Transverse colon (tissue), 4 donors: ENCODE measurements at regions not wholly inside any gene's neighbourhood (a gene's known extent, or its start where the extent isn't known, plus 50 kb on each side); places are given as distances from the start of the nearest gene placed in this dataset.
"Not testable (repeated sequence)": the region's sequence is repeated elsewhere in the genome, so short reads cannot be mapped to it uniquely, and the experiment has no call there.

Experiments
- DNase-seq: peaks from one replicate; pipeline ENCODE4 v3.0.0-alpha.2; 2019
- H3K27ac ChIP-seq, 4 donors: fragments of 200-600 bp; sonication (generic); 2 replicates each; pipeline ENCODE4 v1.5.1; 2016 to 2018; ENCODE audit warnings: inconsistent platforms in 4 of 4
- H3K27me3 ChIP-seq: fragments of 200-600 bp; sonication (generic); 2 replicates; pipeline ENCODE4 v1.5.1; 2017; ENCODE audit warnings: inconsistent platforms
- H3K36me3 ChIP-seq, 4 donors: fragments of 200-600 bp; sonication (generic); 2 replicates each; pipeline ENCODE4 v1.5.1; 2017 to 2019; ENCODE audit warnings: inconsistent platforms in 4 of 4
- H3K4me1 ChIP-seq, 4 donors: fragments of 200-600 bp; sonication (generic); 2 replicates each; pipeline ENCODE4 v1.5.1; 2017 to 2020; ENCODE audit warnings: inconsistent platforms in 4 of 4
- H3K4me3 ChIP-seq, 4 donors: fragments of 200-600 bp; sonication (generic); 1 replicate in 1 of 4; 2 replicates in 3 of 4; pipeline versions ENCODE4 v1.5.1 to v1.6.1; 2017 to 2019; ENCODE audit warnings: inconsistent platforms in 4 of 4
- H3K9me3 ChIP-seq, 2 donors: fragments of 200-600 bp; sonication (generic); 2 replicates each; pipeline ENCODE4 v1.5.1; 2017 to 2019; ENCODE audit warnings: inconsistent platforms in 2 of 2
- CTCF ChIP-seq, 5 experiments: fragments of 200-600 bp in 3 of 5; fragments of 450-650 bp in 2 of 5; sonication (generic) in 3 of 5; IDR thresholded peaks; 1 replicate in 2 of 5; 2 replicates in 3 of 5; pipeline ENCODE4 v1.5.1; 2016 to 2017; ENCODE audit warnings: antibody characterized with exemption in 5 of 5, inconsistent platforms in 3 of 5, mild to moderate bottlenecking in 2 of 5, moderate library complexity in 1 of 5
- EP300 ChIP-seq: sonication (generic); formaldehyde crosslinking; IDR thresholded peaks from one replicate; pipeline ENCODE4 v1.6.1; 2017; ENCODE audit warnings: antibody characterized with exemption, low read depth
- POLR2A ChIP-seq: fragments of 450-650 bp; IDR thresholded peaks from one replicate; pipeline ENCODE4 v1.6.1; 2016; ENCODE audit warnings: antibody characterized with exemption, mild to moderate bottlenecking, moderate library complexity
- POLR2AphosphoS5 ChIP-seq, 3 donors: sonication (generic); formaldehyde crosslinking; IDR thresholded peaks; one replicate each; pipeline ENCODE4 v1.6.1; 2016; ENCODE audit warnings: antibody characterized with exemption in 3 of 3
- WGBS, 2 donors: methylation state at CpG; one replicate each; pipeline ENCODE4 v1.1.5; 2018; ENCODE audit warnings: low coverage in 1 of 2; 5-methylcytosine and 5-hydroxymethylcytosine counted together
- in situ Hi-C, 4 donors: fragments of 200-750 bp; cut with MboI; loops; one replicate each; pipeline versions ENCODE4 v1.15.0 to v1.15.1; 2017; ENCODE audit warnings: low sequenced_read_pairs in 3 of 4, low pct_ligation_motif_present in 1 of 4, low pct_unique_long_range_greater_than_20kb in 1 of 4
- intact Hi-C: fragments of 100-400 bp; cut with DNase I; formaldehyde crosslinking; loops from one replicate; pipeline ENCODE4 v1.15.1; 2023; ENCODE audit warnings: low total_unique reads
- small RNA-seq, 4 donors: library from RNA; depleted of rRNA; stranded (forward); fragments of <200 nt; gene quantifications; one replicate each; pipeline ENCODE3, GENCODE V24; 2016

DNA sequence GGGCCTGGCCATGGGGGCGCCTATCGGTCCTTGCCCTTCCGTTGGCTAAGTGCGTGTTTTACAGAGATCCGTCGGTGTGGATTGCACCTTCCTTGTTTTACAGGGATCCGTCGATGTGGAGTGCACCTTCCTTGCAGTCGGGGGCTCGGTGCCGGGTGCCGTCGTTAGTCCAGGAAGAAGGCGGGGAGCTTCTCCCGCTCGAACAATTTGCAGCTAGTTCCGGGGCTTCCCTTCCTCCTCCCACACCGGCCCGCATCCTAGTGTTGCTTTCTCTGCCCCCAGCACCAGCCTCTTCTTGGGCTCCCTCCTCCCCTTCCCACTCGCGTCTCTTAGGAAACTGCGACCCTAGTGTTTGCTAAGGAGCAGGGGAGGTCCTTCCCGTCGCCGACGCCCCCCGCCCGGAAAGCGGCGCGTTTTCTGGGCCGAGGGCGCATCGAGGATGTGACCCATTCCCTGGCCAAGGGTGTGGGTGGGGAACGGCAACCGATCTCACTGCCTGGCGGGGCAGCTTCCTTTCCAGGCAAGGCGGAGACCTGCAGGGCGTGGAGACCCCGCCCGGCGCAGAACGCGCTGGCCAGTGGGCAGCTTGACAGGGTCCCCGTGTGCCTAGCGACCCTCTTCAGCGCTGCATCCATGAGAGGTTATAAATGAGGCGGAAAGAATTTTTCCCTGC lies 75.7 kb upstream of the ZNF91 start:
- intact Hi-C loops = no loop called here
- DNase-seq = peak; percentile 34
- H3K4me3 ChIP-seq = peak overlapping the region in 3 of 4 donors; percentile 14 to 30 (median 17)
- in situ Hi-C loops = no loop called here
- 24% methylated on average over 48 of the region's 48 CpGs; no CpG with 5 or more reads in 1 of the 2 donors for WGBS, 2 donors
- no peak for TF ChIP-seq EP300
- H3K27ac ChIP-seq = no peak overlapping the region
- H3K36me3 ChIP-seq = no peaks in the 10 kb centered on the region
- no peaks in the 10 kb centered on the region for H3K4me1 ChIP-seq
- H3K9me3 ChIP-seq = no peaks in the 10 kb centered on the region
- H3K27me3 ChIP-seq = peaks cover 14% of the 10 kb centered on the region

- H3K27ac ChIP-seq, H3K4me1 ChIP-seq, intact Hi-C loops, H3K9me3 ChIP-seq, H3K4me3 ChIP-seq, H3K36me3 ChIP-seq, H3K27me3 ChIP-seq, DNase-seq: not testable (repeated sequence)
- in situ Hi-C loops = loop anchor here in 1 of 4 donors (10.0 kb wide), 1 partner anchor 510 kb away; no protein-coding TSS in a partner anchor
- 89 to 100% methylated on average over 1 to 2 of the region's 2 CpGs for WGBS, 2 donors
These were observed 69.1 kb upstream of the ZNF91 start for GRCh38 chr19:23464349-23464748.

DNA sequence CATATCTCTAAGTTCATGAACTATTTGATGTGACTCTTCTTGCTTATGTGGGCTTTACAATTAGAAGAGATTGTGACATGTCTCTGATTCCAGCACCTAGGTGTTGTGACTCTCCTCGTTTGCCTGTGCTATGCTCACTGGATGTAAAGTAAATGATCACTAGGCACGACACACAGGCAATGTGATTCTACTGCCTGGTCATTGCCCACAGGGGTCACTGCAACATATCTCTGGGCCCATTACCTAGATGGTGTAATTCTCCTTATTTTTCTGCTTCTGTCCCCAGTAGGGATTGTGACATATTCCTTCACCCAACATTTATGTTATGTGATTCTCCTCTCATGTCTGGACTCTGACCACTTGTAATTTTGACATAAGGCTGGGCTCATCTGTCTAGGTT lies 65.8 kb upstream of the ZNF91 start:
- no peaks in the 10 kb centered on the region for H3K27me3 ChIP-seq
- H3K4me1 ChIP-seq = no peaks in the 10 kb centered on the region
- no peak overlapping the region for H3K4me3 ChIP-seq
- no peak for TF ChIP-seq EP300
- TF ChIP-seq CTCF (IDR thresholded peaks at IDR 0.05) = no peak
- no peak for TF ChIP-seq POLR2A
- TF ChIP-seq POLR2AphosphoS5 (IDR thresholded peaks at IDR 0.05) = no peak
- no peak overlapping the region for H3K27ac ChIP-seq
- 30 to 63% methylated on average over 2 of the region's 2 CpGs for WGBS, 2 donors
- intact Hi-C loops = no loop called here
- in situ Hi-C loops = loop anchor here in 1 of 4 donors (10.0 kb wide), 1 partner anchor 514 kb away; no protein-coding TSS in a partner anchor
- no peaks in the 10 kb centered on the region for H3K9me3 ChIP-seq
- no peak for DNase-seq
- H3K36me3 ChIP-seq = no peaks in the 10 kb centered on the region

DNA sequence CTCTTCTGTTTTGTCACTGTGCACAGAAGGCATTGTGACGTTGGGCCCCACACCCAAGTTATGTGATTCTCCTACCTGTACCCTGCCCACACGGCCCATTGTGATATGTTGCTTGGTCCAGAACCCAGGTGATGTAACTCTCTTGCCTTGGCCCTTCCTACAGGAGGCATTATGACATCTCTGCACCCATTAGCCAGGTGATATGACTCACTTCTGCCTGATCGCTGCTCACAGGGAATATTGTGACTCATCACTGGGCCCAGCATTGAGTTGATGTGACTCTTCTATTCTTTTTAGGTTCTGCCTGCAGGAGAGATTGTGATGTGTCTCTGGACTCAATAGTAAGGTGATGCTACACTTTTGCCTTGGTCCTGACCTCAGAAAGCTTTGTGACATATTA lies 65.4 kb upstream of the ZNF91 start:
- no peaks in the 10 kb centered on the region for H3K27me3 ChIP-seq
- in situ Hi-C loops = loop anchor here in 1 of 4 donors (10.0 kb wide), 1 partner anchor 514 kb away; no protein-coding TSS in a partner anchor
- H3K36me3 ChIP-seq = no peaks in the 10 kb centered on the region
- intact Hi-C loops = no loop called here
- 79% methylated on average over 3 of the region's 3 CpGs; no CpG with 5 or more reads in 1 of the 2 donors for WGBS, 2 donors
- no peaks in the 10 kb centered on the region for H3K9me3 ChIP-seq
- H3K4me3 ChIP-seq = no peak overlapping the region
- TF ChIP-seq POLR2AphosphoS5 (IDR thresholded peaks at IDR 0.05) = no peak
- TF ChIP-seq CTCF (IDR thresholded peaks at IDR 0.05) = no peak
- no peak for TF ChIP-seq EP300
- no peak for TF ChIP-seq POLR2A
- no peak overlapping the region for H3K27ac ChIP-seq
- no peaks in the 10 kb centered on the region for H3K4me1 ChIP-seq
- DNase-seq = no peak

Small RNA genes lying in the stretch of these regions (small RNA-seq; reads per million reads assigned to genes)
- 0 reads per million in 4 donors for gene RPS27P29
